Activated T-cell treated with anti-CD3 and anti-CD28 coated beads, Interleukin-2, amount 50 U/mL, for 72 hours (primary cell): ENCODE measurements at regions not wholly inside any gene's neighbourhood (a gene's known extent, or its start where the extent isn't known, plus 50 kb on each side); places are given as distances from the start of the nearest gene placed in this dataset.

ENCODE experiments used
- ATAC-seq, 2 donors: fragments of 150-1000 bp; cut with Tn5 transposase; replicated peaks in 1 of 2; 2 replicates each; pipeline ENCODE4 v1.10.0; 2021; ENCODE audit warnings: moderate library complexity in 2 of 2, mild to moderate bottlenecking in 1 of 2
- DNase-seq, 2 donors: peaks; one replicate each; pipeline ENCODE4 v3.0.0; 2021 to 2022; ENCODE audit warnings: mixed read lengths in 1 of 2
- H3K27ac Mint-ChIP-seq: one replicate; pipeline ENCODE4 v1.8.0; 2022; ENCODE audit warnings: mild to moderate bottlenecking, moderate library complexity, mixed read lengths
- H3K27me3 Mint-ChIP-seq: one replicate; pipeline ENCODE4 v1.8.0; 2022; ENCODE audit warnings: low read depth, mixed read lengths
- H3K36me3 Mint-ChIP-seq, 2 donors: one replicate each; pipeline ENCODE4 v1.8.0; 2022; ENCODE audit warnings: mixed read lengths in 2 of 2, mild to moderate bottlenecking in 1 of 2; ENCODE audit not compliant: insufficient read depth in 2 of 2
- H3K4me1 Mint-ChIP-seq: one replicate; pipeline ENCODE4 v1.8.0; 2022; ENCODE audit warnings: low read depth, mixed read lengths
- H3K4me3 Mint-ChIP-seq, 2 donors: one replicate each; pipeline ENCODE4 v1.8.0; 2022; ENCODE audit warnings: mild to moderate bottlenecking in 2 of 2, mixed read lengths in 2 of 2, moderate library complexity in 2 of 2
- H3K9me3 Mint-ChIP-seq, 2 donors: one replicate each; pipeline ENCODE4 v1.8.0; 2022; ENCODE audit warnings: mixed read lengths in 2 of 2

- Mint-ChIP-seq H3K27ac (no peak overlapping the region), H3K27me3 (peaks cover 6% of the 10 kb centered on the region), H3K4me3 (no peak overlapping the region), H3K4me1 (no peaks in the 10 kb centered on the region), H3K36me3 (no peaks in the 10 kb centered on the region), H3K9me3 (no peaks in the 10 kb centered on the region)
- ATAC-seq (no peak), DNase-seq (no peak)
Measured at GRCh38 chr20:60338556-60338955, 380.3 kb downstream of the CDH26 start.

GRCh38 chr20:60339738-60340137 lies 381.5 kb downstream of the CDH26 start:
- H3K36me3 Mint-ChIP-seq, result no peaks in the 10 kb centered on the region
- H3K4me3 Mint-ChIP-seq, result no peak overlapping the region
- H3K27me3 Mint-ChIP-seq, result peaks cover 6% of the 10 kb centered on the region
- no peaks in the 10 kb centered on the region for H3K9me3 Mint-ChIP-seq
- no peaks in the 10 kb centered on the region for H3K4me1 Mint-ChIP-seq
- ATAC-seq (no peak), DNase-seq (no peak)
- H3K27ac Mint-ChIP-seq, result no peak overlapping the region

DNA sequence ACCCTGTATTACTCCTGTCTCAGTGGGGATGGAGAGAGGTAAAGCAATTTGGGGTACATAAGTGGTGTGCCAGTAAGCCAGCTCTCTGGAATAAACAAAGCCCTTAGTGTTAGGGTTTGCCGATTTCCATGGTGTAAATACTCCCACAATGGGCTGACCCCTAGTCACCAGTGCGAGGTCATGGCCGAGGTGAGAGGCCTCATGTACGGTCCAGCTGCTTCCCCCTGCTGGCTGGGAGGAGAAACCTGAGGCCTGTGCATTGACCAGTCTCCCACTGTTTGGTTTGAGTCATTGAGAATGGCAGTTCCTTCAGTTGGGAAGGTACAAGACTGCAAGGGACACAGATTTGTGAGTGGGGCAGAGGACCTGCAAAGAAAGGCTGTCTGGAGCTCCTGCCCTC lies 382.0 kb downstream of the CDH26 start:
- H3K27ac Mint-ChIP-seq, result no peak overlapping the region
- H3K9me3 Mint-ChIP-seq, result no peaks in the 10 kb centered on the region

DNA sequence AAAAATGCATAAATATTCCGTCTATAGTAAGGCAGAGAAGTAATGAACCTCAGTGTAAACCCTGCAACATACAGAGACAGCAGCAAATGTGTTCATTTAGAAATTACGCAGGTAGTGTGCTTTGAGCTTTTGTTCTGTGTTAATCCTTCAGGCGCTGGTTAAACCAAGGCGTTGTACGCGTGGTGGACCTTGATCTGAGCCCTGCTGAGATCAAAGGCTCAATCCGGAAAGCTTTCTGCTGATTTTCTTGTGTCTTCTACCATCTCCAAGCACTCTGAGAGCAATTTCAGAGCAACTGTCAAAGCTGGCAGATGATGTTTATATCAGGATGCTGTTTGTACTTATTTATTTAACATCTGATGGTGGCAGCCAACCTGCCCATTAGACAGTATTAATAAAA lies 382.8 kb downstream of the CDH26 start:
- H3K27me3 Mint-ChIP-seq, result peaks cover 6% of the 10 kb centered on the region
- DNase-seq (no peak), ATAC-seq (no peak)
- no peaks in the 10 kb centered on the region for H3K4me1 Mint-ChIP-seq
- no peaks in the 10 kb centered on the region for H3K36me3 Mint-ChIP-seq
- H3K4me3 Mint-ChIP-seq, result no peak overlapping the region
- H3K9me3 Mint-ChIP-seq, result no peaks in the 10 kb centered on the region
- no peak overlapping the region for H3K27ac Mint-ChIP-seq

More for the DNA sequence above, 382.0 kb downstream of the CDH26 start:
- Mint-ChIP-seq H3K36me3 (no peaks in the 10 kb centered on the region), H3K4me3 (no peak overlapping the region), H3K4me1 (no peaks in the 10 kb centered on the region), H3K27me3 (peaks cover 6% of the 10 kb centered on the region)
- no peak for ATAC-seq
- no peak for DNase-seq

DNA sequence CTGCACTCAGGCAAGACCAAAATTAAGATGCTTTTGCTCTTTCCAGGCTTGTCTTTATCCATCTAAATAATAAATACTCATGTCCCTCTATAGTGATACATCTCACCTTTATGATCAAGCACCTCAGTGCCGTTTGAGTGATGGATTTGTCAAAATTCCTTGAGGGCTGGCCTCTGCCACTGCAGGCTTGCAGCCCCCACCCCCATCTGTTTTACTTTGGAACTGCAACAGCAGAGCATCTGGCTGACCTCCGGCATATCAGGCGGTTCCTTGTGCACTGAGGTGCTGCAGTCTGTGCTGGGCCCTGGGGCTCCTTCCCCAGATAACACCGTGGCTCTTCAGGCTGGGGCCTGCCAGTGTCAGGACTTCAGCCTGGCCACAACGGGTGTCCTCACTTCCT lies 386.9 kb downstream of the CDH26 start:
- DNase-seq (no peak), ATAC-seq (no peak)
- no peak overlapping the region for H3K4me3 Mint-ChIP-seq
- no peaks in the 10 kb centered on the region for H3K36me3 Mint-ChIP-seq
- no peaks in the 10 kb centered on the region for H3K4me1 Mint-ChIP-seq
- H3K27me3 Mint-ChIP-seq, result no peaks in the 10 kb centered on the region
- no peak overlapping the region for H3K27ac Mint-ChIP-seq
- H3K9me3 Mint-ChIP-seq, result no peaks in the 10 kb centered on the region

- Mint-ChIP-seq H3K27me3 (no peaks in the 10 kb centered on the region), H3K4me3 (no peak overlapping the region), H3K36me3 (no peaks in the 10 kb centered on the region)
Measured at GRCh38 chr20:60349418-60349817, 391.2 kb downstream of the CDH26 start.

GRCh38 chr20:60352017-60352416 lies 393.8 kb downstream of the CDH26 start:
- no peaks in the 10 kb centered on the region for H3K4me1 Mint-ChIP-seq
- ATAC-seq, result no peak
- H3K4me3 Mint-ChIP-seq, result no peak overlapping the region
- no peak overlapping the region for H3K27ac Mint-ChIP-seq
- H3K9me3 Mint-ChIP-seq, result no peaks in the 10 kb centered on the region
- H3K36me3 Mint-ChIP-seq, result no peaks in the 10 kb centered on the region
- H3K27me3 Mint-ChIP-seq, result no peaks in the 10 kb centered on the region
- no peak for DNase-seq

More at GRCh38 chr20:60349418-60349817, 391.2 kb downstream of the CDH26 start:
- DNase-seq (no peak), ATAC-seq (no peak)
- Mint-ChIP-seq H3K9me3 (no peaks in the 10 kb centered on the region), H3K4me1 (no peaks in the 10 kb centered on the region), H3K27ac (no peak overlapping the region)

- Mint-ChIP-seq H3K36me3 (no peaks in the 10 kb centered on the region), H3K27ac (no peak overlapping the region), H3K4me1 (no peaks in the 10 kb centered on the region), H3K27me3 (no peaks in the 10 kb centered on the region), H3K9me3 (no peaks in the 10 kb centered on the region), H3K4me3 (no peak overlapping the region)
- no peak for DNase-seq
- no peak for ATAC-seq
Measured at GRCh38 chr20:60352596-60352995, 394.4 kb downstream of the CDH26 start.

DNA sequence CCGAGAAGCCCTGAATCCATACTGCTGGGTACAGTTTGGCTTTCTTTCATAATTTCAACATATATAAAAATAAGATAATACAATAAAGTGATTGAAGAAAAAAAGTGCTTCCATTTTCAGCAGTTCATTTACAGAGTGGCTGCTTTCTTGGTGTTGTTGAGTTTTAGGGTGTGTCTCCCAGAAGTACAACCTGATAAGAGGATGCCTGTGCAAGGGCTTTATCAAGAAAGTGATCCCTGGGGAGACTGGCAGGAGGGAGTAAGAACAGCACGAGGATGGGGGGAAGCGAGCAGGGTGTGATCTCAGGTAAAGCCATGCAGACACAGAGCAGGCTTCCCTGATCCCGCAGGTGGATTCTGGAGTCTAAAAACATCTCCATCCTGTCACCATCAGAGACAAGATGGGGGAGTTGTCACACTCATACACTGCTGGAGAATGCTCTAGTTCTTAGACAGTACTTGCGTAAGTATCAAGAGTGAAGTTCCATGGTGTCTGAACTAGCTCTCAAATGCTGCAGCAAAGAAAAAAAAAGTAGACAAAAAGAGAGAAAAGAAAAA lies 395.9 kb downstream of the CDH26 start:
- Mint-ChIP-seq H3K9me3 (no peaks in the 10 kb centered on the region), H3K4me3 (no peak overlapping the region), H3K27ac (no peak overlapping the region), H3K27me3 (no peaks in the 10 kb centered on the region), H3K36me3 (no peaks in the 10 kb centered on the region), H3K4me1 (no peaks in the 10 kb centered on the region)
- DNase-seq (no peak), ATAC-seq (no peak)

- ATAC-seq (no peak), DNase-seq (no peak)
- Mint-ChIP-seq H3K9me3 (no peaks in the 10 kb centered on the region), H3K4me3 (no peak overlapping the region), H3K27ac (no peak overlapping the region), H3K27me3 (no peaks in the 10 kb centered on the region), H3K36me3 (no peaks in the 10 kb centered on the region), H3K4me1 (no peaks in the 10 kb centered on the region)
Measured at GRCh38 chr20:60358101-60358500, 399.9 kb downstream of the CDH26 start.

- Mint-ChIP-seq H3K4me3 (no peak overlapping the region), H3K36me3 (no peaks in the 10 kb centered on the region), H3K9me3 (no peaks in the 10 kb centered on the region), H3K27ac (no peak overlapping the region), H3K4me1 (no peaks in the 10 kb centered on the region), H3K27me3 (no peaks in the 10 kb centered on the region)
- no peak for ATAC-seq
- no peak for DNase-seq
Measured at GRCh38 chr20:60359010-60359409, 400.8 kb downstream of the CDH26 start.

- Mint-ChIP-seq H3K27me3 (no peaks in the 10 kb centered on the region), H3K4me3 (no peak overlapping the region), H3K4me1 (no peaks in the 10 kb centered on the region), H3K27ac (no peak overlapping the region), H3K9me3 (no peaks in the 10 kb centered on the region), H3K36me3 (no peaks in the 10 kb centered on the region)
- DNase-seq, result no peak
- ATAC-seq, result no peak
Measured at GRCh38 chr20:60361761-60362395, 403.7 kb downstream of the CDH26 start.

- Mint-ChIP-seq H3K36me3 (no peaks in the 10 kb centered on the region), H3K4me1 (no peaks in the 10 kb centered on the region), H3K4me3 (no peak overlapping the region), H3K27me3 (no peaks in the 10 kb centered on the region), H3K27ac (no peak overlapping the region), H3K9me3 (no peaks in the 10 kb centered on the region)
- DNase-seq (no peak), ATAC-seq (no peak)
Measured at GRCh38 chr20:60362531-60362930, 404.3 kb downstream of the CDH26 start.

GRCh38 chr20:60363698-60364097 lies 405.5 kb downstream of the CDH26 start:
- no peak for ATAC-seq
- Mint-ChIP-seq H3K4me3 (no peak overlapping the region), H3K9me3 (no peaks in the 10 kb centered on the region), H3K27me3 (no peaks in the 10 kb centered on the region), H3K4me1 (no peaks in the 10 kb centered on the region), H3K36me3 (no peaks in the 10 kb centered on the region), H3K27ac (no peak overlapping the region)
- no peak for DNase-seq
